ENCODE measurements at regions not wholly inside any gene's neighbourhood (a gene's known extent, or its start where the extent isn't known, plus 50 kb on each side); places are given as distances from the start of the nearest gene placed in this dataset.
A peak's percentile ranks its signal among the peaks of the same experiment; 100 is the strongest.

DNA sequence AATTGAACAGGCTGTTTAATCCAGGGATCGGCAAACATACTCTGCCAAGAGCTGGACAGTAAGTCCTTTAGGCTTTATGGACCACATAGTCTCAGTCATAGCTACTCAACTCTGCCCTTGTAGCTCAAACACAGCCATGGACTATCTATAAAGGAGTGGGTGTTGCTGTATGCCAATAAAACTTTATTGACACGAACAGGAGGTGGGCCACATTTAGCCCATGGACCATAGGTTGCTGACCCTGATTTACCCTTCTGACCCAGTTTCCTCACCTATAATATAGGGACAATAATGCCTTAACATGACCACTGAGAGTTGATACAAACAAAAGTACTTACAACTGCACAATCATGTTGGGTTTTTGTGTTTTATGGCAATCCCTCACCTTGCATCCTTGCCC, 257.0 kb upstream of the SDK2 start:
- WGBS (ENCODE audit: insufficient coverage, insufficient read length) = no CpG with 5 or more reads among the region's 2 CpGs
- H3K27me3 ChIP-seq (ENCODE audit: control insufficient read depth, insufficient read depth, low read length) = peaks cover 45% of the 10 kb centered on the region
- no peak for DNase-seq (ENCODE audit: low read depth, low spot score)

DNA sequence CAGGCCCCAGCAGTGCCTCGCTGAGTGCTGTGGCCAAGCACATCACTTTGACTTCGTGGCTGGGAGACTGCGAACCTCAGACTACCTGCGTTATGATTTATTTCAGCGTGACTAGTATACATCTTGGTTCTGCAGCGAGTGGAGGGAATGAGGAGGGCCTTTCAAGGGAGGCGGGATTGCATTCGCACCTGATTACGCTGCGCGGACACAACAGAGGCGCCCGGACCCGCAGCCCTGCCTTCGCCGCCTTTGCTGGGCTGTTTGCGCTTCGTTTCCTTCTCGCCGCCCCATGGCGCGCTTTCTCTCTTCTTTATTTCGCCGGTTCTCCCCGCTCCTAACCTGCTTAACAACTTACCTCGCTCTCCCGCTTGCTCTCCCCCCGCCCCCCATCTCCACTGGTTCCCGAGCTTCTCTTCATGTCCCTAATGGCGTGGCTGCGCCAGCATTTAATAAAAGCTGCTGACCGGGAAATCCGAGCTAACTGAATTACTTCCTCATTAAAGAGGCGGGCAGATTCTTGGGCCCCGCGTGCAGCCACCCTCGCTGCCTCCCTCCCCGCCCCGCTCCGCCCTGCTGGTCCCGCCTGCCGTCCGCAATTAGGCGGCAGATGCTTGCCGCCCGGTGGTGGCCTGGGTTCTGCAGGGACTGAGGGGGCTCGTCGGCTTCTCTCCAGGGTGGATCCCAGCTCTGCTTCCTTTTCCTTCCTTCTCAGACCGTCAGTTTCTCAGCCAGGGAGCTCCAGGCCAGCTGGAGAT, 257.6 kb upstream of the SDK2 start:
- Histone ChIP-seq H3K4me3 (ENCODE audit: low read length) (peak overlapping the region; percentile 28; the same call in 1 of the 2 replicates), H3K9me3 (ENCODE audit: control insufficient read depth, insufficient read depth, low read length) (no peaks in the 10 kb centered on the region), H3K4me1 (ENCODE audit: control insufficient read depth, insufficient read depth, low read length) (no peaks in the 10 kb centered on the region), H3K36me3 (ENCODE audit: control insufficient read depth, insufficient read depth, low read length) (no peaks in the 10 kb centered on the region), H3K27ac (ENCODE audit: low read length) (no peak overlapping the region), H3K27me3 (ENCODE audit: control insufficient read depth, insufficient read depth, low read length) (peaks cover 47% of the 10 kb centered on the region)
- WGBS (ENCODE audit: insufficient coverage, insufficient read length) = no CpG with 5 or more reads among the region's 49 CpGs
- no peak for DNase-seq (ENCODE audit: low read depth, low spot score)

More for the DNA sequence above, 257.0 kb upstream of the SDK2 start:
- Histone ChIP-seq H3K4me1 (ENCODE audit: control insufficient read depth, insufficient read depth, low read length) (no peaks in the 10 kb centered on the region), H3K36me3 (ENCODE audit: control insufficient read depth, insufficient read depth, low read length) (no peaks in the 10 kb centered on the region), H3K9me3 (ENCODE audit: control insufficient read depth, insufficient read depth, low read length) (no peaks in the 10 kb centered on the region), H3K4me3 (ENCODE audit: low read length) (peak overlapping the region; percentile 19; the same call in 1 of the 2 replicates), H3K27ac (ENCODE audit: low read length) (no peak overlapping the region)

- peaks cover 47% of the 10 kb centered on the region for H3K27me3 ChIP-seq (ENCODE audit: control insufficient read depth, insufficient read depth, low read length)
- no peak for DNase-seq (ENCODE audit: low read depth, low spot score)
- no CpG with 5 or more reads among the region's 26 CpGs for WGBS (ENCODE audit: insufficient coverage, insufficient read length)
Measured at GRCh38 chr17:73902416-73903181, 258.4 kb upstream of the SDK2 start.

GRCh38 chr17:73906896-73907870, 262.9 kb upstream of the SDK2 start:
- Histone ChIP-seq H3K4me3 (ENCODE audit: low read length) (no peak overlapping the region), H3K9me3 (ENCODE audit: control insufficient read depth, insufficient read depth, low read length) (no peaks in the 10 kb centered on the region)
- no CpG with 5 or more reads among the region's 18 CpGs for WGBS (ENCODE audit: insufficient coverage, insufficient read length)

More at GRCh38 chr17:73902416-73903181, 258.4 kb upstream of the SDK2 start:
- no peaks in the 10 kb centered on the region for H3K9me3 ChIP-seq (ENCODE audit: control insufficient read depth, insufficient read depth, low read length)
- H3K4me3 ChIP-seq (ENCODE audit: low read length) = no peak overlapping the region; the same call in 1 of the 2 replicates
- H3K4me1 ChIP-seq (ENCODE audit: control insufficient read depth, insufficient read depth, low read length) = no peaks in the 10 kb centered on the region
- no peaks in the 10 kb centered on the region for H3K36me3 ChIP-seq (ENCODE audit: control insufficient read depth, insufficient read depth, low read length)
- H3K27ac ChIP-seq (ENCODE audit: low read length) = no peak overlapping the region

DNA sequence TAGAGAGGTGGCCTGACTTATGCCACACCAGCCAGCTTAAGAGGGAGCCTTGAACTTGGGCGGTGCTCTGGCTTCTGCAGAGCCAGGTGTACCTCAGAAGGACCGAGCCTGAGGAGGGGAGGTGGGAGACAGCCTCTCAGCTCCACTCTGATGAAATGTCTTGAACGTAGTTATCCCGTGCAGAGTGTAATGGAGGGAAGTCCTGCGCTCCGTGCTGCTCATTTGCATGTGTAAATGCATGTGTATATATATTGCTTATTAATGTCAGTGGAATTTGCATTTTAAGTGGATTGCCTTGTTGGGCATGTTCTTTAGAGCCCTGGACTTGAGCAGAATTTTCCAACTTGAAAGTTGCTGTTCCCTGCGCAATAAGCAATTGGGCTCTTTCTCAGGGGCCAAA, 264.9 kb upstream of the SDK2 start:
- Histone ChIP-seq H3K9me3 (ENCODE audit: control insufficient read depth, insufficient read depth, low read length) (no peaks in the 10 kb centered on the region), H3K27me3 (ENCODE audit: control insufficient read depth, insufficient read depth, low read length) (peaks cover 11% of the 10 kb centered on the region), H3K4me3 (ENCODE audit: low read length) (no peak overlapping the region), H3K4me1 (ENCODE audit: control insufficient read depth, insufficient read depth, low read length) (no peaks in the 10 kb centered on the region), H3K36me3 (ENCODE audit: control insufficient read depth, insufficient read depth, low read length) (no peaks in the 10 kb centered on the region), H3K27ac (ENCODE audit: low read length) (no peak overlapping the region)
- whole genome bisulfite sequencing (ENCODE audit: insufficient coverage, insufficient read length) = no CpG with 5 or more reads among the region's 7 CpGs
- DNase-seq (ENCODE audit: low read depth, low spot score) = no peak

More at GRCh38 chr17:73906896-73907870, 262.9 kb upstream of the SDK2 start:
- Histone ChIP-seq H3K4me1 (ENCODE audit: control insufficient read depth, insufficient read depth, low read length) (no peaks in the 10 kb centered on the region), H3K27me3 (ENCODE audit: control insufficient read depth, insufficient read depth, low read length) (peaks cover 26% of the 10 kb centered on the region), H3K27ac (ENCODE audit: low read length) (no peak overlapping the region), H3K36me3 (ENCODE audit: control insufficient read depth, insufficient read depth, low read length) (no peaks in the 10 kb centered on the region)
- DNase-seq (ENCODE audit: low read depth, low spot score) = no peak

DNA sequence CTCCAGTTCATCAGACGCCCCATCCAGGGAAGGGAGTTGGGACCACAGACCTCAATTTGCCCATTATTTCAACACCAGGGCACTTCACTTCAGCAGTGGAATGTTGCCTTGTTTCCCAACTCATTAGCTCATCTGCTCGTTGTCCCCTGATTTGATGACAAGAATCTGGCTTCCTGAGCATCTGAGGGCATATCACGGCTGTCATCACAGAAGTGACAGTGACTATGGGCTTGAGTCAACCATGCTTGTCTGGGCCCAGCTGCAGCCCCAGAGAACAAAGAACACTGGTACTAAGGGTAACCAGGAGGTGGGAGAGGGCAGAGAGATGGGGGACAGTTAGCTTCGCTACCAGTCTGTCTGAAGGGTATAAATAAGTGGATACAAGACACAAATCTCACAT, 266.0 kb upstream of the SDK2 start:
- no peaks in the 10 kb centered on the region for H3K36me3 ChIP-seq (ENCODE audit: control insufficient read depth, insufficient read depth, low read length)
- no peaks in the 10 kb centered on the region for H3K9me3 ChIP-seq (ENCODE audit: control insufficient read depth, insufficient read depth, low read length)
- WGBS (ENCODE audit: insufficient coverage, insufficient read length) = no CpG with 5 or more reads among the region's 4 CpGs
- H3K27me3 ChIP-seq (ENCODE audit: control insufficient read depth, insufficient read depth, low read length) = peaks cover 6% of the 10 kb centered on the region; the same call in 1 of the 2 replicates
- no peak overlapping the region for H3K4me3 ChIP-seq (ENCODE audit: low read length)
- H3K27ac ChIP-seq (ENCODE audit: low read length) = no peak overlapping the region
- H3K4me1 ChIP-seq (ENCODE audit: control insufficient read depth, insufficient read depth, low read length) = no peaks in the 10 kb centered on the region
- no peak for DNase-seq (ENCODE audit: low read depth, low spot score)

DNA sequence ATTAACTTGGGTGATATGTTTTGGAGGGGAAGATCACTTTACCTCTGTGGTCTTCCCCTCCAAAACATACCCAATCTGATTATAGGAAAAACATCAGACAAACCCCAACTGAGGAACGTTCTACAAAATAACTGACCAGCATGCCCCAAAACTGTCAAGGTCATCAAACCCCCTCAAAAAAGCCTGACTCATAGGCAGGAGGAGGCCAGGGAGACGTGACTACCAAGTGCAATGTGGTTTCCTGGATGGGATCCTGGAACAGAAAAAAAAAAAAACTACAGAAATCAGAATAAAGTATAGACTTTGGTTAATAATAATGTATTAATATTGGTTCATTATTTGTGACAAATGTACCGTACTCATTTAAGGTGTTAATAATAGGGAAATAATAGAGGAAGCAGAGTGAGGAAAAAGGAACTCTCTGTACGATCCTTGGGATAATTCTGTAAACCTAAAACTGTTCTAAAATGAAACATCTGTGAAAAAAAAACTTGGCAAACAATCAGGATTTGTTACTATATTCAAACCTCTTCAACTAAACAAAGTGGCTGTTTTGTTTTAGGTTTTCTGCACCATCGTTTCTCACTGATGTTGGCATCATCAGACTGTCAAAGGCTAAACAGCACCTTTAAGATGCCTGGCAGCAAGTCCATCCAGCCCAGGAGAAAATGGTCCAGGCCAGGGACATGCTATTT, 266.7 kb upstream of the SDK2 start:
- H3K36me3 ChIP-seq (ENCODE audit: control insufficient read depth, insufficient read depth, low read length) = no peaks in the 10 kb centered on the region
- peaks cover 5% of the 10 kb centered on the region; the same call in 1 of the 2 replicates for H3K27me3 ChIP-seq (ENCODE audit: control insufficient read depth, insufficient read depth, low read length)
- no peak overlapping the region for H3K4me3 ChIP-seq (ENCODE audit: low read length)
- H3K27ac ChIP-seq (ENCODE audit: low read length) = no peak overlapping the region
- H3K4me1 ChIP-seq (ENCODE audit: control insufficient read depth, insufficient read depth, low read length) = no peaks in the 10 kb centered on the region
- H3K9me3 ChIP-seq (ENCODE audit: control insufficient read depth, insufficient read depth, low read length) = no peaks in the 10 kb centered on the region
- no peak for DNase-seq (ENCODE audit: low read depth, low spot score)
- no CpG with 5 or more reads among the region's 5 CpGs for WGBS (ENCODE audit: insufficient coverage, insufficient read length)

GRCh38 chr17:73911726-73912372, 267.6 kb upstream of the SDK2 start:
- no peaks in the 10 kb centered on the region for H3K4me1 ChIP-seq (ENCODE audit: control insufficient read depth, insufficient read depth, low read length)
- peaks cover 2% of the 10 kb centered on the region; the same call in 1 of the 2 replicates for H3K27me3 ChIP-seq (ENCODE audit: control insufficient read depth, insufficient read depth, low read length)
- H3K27ac ChIP-seq (ENCODE audit: low read length) = no peak overlapping the region
- no CpG with 5 or more reads among the region's 6 CpGs for WGBS (ENCODE audit: insufficient coverage, insufficient read length)
- DNase-seq (ENCODE audit: low read depth, low spot score) = no peak
- H3K36me3 ChIP-seq (ENCODE audit: control insufficient read depth, insufficient read depth, low read length) = no peaks in the 10 kb centered on the region
- H3K4me3 ChIP-seq (ENCODE audit: low read length) = no peak overlapping the region
- H3K9me3 ChIP-seq (ENCODE audit: control insufficient read depth, insufficient read depth, low read length) = no peaks in the 10 kb centered on the region

- no peaks in the 10 kb centered on the region for H3K36me3 ChIP-seq (ENCODE audit: control insufficient read depth, insufficient read depth, low read length)
- DNase-seq (ENCODE audit: low read depth, low spot score) = no peak
- H3K27me3 ChIP-seq (ENCODE audit: control insufficient read depth, insufficient read depth, low read length) = peaks cover 2% of the 10 kb centered on the region; the same call in 1 of the 2 replicates
- no peaks in the 10 kb centered on the region for H3K4me1 ChIP-seq (ENCODE audit: control insufficient read depth, insufficient read depth, low read length)
- no peak overlapping the region for H3K27ac ChIP-seq (ENCODE audit: low read length)
- H3K4me3 ChIP-seq (ENCODE audit: low read length) = no peak overlapping the region
- no peaks in the 10 kb centered on the region for H3K9me3 ChIP-seq (ENCODE audit: control insufficient read depth, insufficient read depth, low read length)
- WGBS (ENCODE audit: insufficient coverage, insufficient read length) = no CpG with 5 or more reads among the region's 1 CpG
Measured at GRCh38 chr17:73912373-73912746, 268.1 kb upstream of the SDK2 start.

All from iPS DF 6.9 (cell line).